ENCODE measurements at regions not wholly inside any gene's neighbourhood (a gene's known extent, or its start where the extent isn't known, plus 50 kb on each side); places are given as distances from the start of the nearest gene placed in this dataset.
A peak's percentile ranks its signal among the peaks of the same experiment; 100 is the strongest.
"Not testable (repeated sequence)": the region's sequence is repeated elsewhere in the genome, so short reads cannot be mapped to it uniquely, and the experiment has no call there.

GRCh38 chr1:224028802-224029201 lies 85.1 kb upstream of the FBXO28 start:
- DNase-seq = not testable (repeated sequence)

- DNase-seq = not testable (repeated sequence)
These were observed 90.8 kb upstream of the FBXO28 start for GRCh38 chr1:224023122-224023521.

- not testable (repeated sequence) for DNase-seq
These were observed 91.5 kb upstream of the FBXO28 start for GRCh38 chr1:224022249-224022970.

GRCh38 chr1:224019866-224020265 lies 94.0 kb upstream of the FBXO28 start:
- not testable (repeated sequence) for DNase-seq

GRCh38 chr1:224015782-224016181 lies 98.1 kb upstream of the FBXO28 start:
- DNase-seq = peak; percentile 33

GRCh38 chr1:224014330-224014649 lies 99.6 kb upstream of the FBXO28 start:
- peak; percentile 56 for DNase-seq

GRCh38 chr1:224013626-224014329 lies 100.1 kb upstream of the FBXO28 start:
- peak; percentile 57 for DNase-seq

GRCh38 chr1:224012807-224013434 lies 101.0 kb upstream of the FBXO28 start:
- peak; percentile 45 for DNase-seq

GRCh38 chr1:224012162-224012561 lies 101.7 kb upstream of the FBXO28 start:
- not testable (repeated sequence) for DNase-seq

GRCh38 chr1:224011751-224012150 lies 102.2 kb upstream of the FBXO28 start:
- not testable (repeated sequence) for DNase-seq

- not testable (repeated sequence) for DNase-seq
These were observed 102.8 kb upstream of the FBXO28 start for GRCh38 chr1:224011153-224011552.

GRCh38 chr1:224005973-224006372 lies 107.9 kb upstream of the FBXO28 start:
- not testable (repeated sequence) for DNase-seq

GRCh38 chr1:224004552-224005315 lies 109.2 kb upstream of the FBXO28 start:
- DNase-seq = peak; percentile 39

- DNase-seq = not testable (repeated sequence)
These were observed 110.0 kb upstream of the FBXO28 start for GRCh38 chr1:224003896-224004295.

GRCh38 chr1:224001757-224002156 lies 112.2 kb upstream of the FBXO28 start:
- not testable (repeated sequence) for DNase-seq

- DNase-seq = peak; percentile 91
These were observed 114.2 kb upstream of the FBXO28 start for GRCh38 chr1:223999761-224000160.

GRCh38 chr1:223998676-223999455 lies 115.0 kb upstream of the FBXO28 start:
- peak; percentile 35 for DNase-seq

- peak; percentile 84 for DNase-seq
These were observed 117.5 kb upstream of the FBXO28 start for GRCh38 chr1:223996376-223996775.

- DNase-seq = peak; percentile 99
These were observed 121.3 kb upstream of the FBXO28 start for GRCh38 chr1:223992456-223993246.

- not testable (repeated sequence) for DNase-seq
These were observed 122.5 kb upstream of the FBXO28 start for GRCh38 chr1:223991297-223991857.

GRCh38 chr1:223961985-223962384 lies 116.2 kb upstream of the TP53BP2 start:
- DNase-seq = peak; percentile 31

Data from fibroblast of skin of back (primary cell).